Peyer's patch (tissue), 4 donors: ENCODE measurements at regions not wholly inside any gene's neighbourhood (a gene's known extent, or its start where the extent isn't known, plus 50 kb on each side); places are given as distances from the start of the nearest gene placed in this dataset.

ENCODE experiments used
- CTCF ChIP-seq, 6 experiments: fragments of 450-650 bp in 4 of 6; fragments of 200-600 bp in 2 of 6; sonication (generic) in 1 of 6; IDR thresholded peaks; one replicate each; pipeline ENCODE4 v1.5.1; 2017 to 2019; ENCODE audit warnings: antibody characterized with exemption in 6 of 6, mild to moderate bottlenecking in 3 of 6, moderate library complexity in 1 of 6
- POLR2A ChIP-seq, 2 donors: fragments of 450-650 bp; IDR thresholded peaks; one replicate each; pipeline ENCODE4 v1.5.1; 2017; ENCODE audit warnings: antibody characterized with exemption in 2 of 2, mild to moderate bottlenecking in 2 of 2, moderate library complexity in 2 of 2

DNA sequence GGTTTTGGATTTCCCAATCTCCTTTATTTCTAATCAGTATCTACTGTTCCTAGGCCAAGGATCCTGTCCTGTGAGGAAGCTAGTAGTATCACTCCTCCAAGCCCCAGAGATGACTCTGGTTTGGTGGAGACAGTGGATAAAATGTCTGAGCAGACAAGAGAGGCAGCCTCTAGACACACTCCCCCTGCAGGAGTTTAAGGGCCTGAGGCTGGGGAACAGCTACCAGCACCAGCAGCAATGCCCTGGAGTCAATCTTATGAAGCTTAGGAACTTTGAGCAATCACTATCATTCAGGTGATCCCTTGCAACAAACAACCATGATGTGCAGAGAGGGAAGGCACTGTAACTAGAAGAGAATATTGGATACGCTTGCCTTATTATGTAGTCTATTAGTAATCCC is 384.7 kb upstream of the ID4 start:
- TF ChIP-seq POLR2A (IDR thresholded peaks at IDR 0.05), result no peak
- TF ChIP-seq CTCF (IDR thresholded peaks at IDR 0.05), result no peak
